HCEC 1CT (cell line): ENCODE measurements at regions not wholly inside any gene's neighbourhood (a gene's known extent, or its start where the extent isn't known, plus 50 kb on each side); places are given as distances from the start of the nearest gene placed in this dataset.

Experiments
- DNase-seq: peaks from one replicate; pipeline ENCODE4 v3.0.0-alpha.2; 2017

DNA sequence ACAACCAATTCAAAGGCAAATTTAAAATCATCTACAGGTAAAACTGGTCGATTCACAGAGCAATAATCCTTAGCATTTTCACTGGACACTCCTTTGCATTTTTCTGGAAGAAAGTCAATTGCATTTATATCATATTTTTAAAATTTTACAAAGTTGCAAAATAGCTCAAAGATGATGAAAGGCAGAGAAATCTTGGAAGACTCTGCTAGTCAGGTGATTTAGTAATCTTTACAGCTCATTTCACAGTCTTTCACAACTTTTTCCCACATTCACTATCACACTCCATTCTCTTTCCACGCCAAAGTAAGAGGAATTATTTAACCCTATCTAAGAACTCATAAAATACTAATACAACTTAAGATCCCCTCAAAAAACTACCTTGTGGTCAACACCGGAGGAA lies 1063.8 kb downstream of the EFNB2 start:
- DNase-seq = no peak

GRCh38 chr13:105466376-105466775 lies 1069.1 kb downstream of the EFNB2 start:
- no peak for DNase-seq

DNA sequence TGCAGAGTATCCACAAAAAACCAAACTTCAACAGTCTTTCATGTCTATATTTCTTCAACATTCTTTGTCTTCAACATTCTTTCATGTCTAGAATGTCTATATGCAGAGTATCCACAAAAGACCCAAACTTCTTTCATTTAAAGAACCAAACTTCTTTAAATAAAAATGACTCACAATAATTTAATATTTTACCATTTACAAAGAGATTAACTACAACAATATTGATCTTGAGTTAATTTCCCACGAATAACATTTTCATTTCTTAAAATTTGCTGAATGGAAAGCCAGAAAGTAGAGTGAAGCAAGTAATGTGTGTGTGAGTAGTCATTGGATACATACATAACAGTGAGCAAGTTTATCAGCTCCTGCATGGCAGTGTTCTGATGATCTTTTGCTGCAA lies 1069.7 kb downstream of the EFNB2 start, which contains the start of gene DAOA:
Gene DAOA, plus strand, starts transcription at position 301 of the 400 bp plus-strand sequence.
- DNase-seq = no peak

DNA sequence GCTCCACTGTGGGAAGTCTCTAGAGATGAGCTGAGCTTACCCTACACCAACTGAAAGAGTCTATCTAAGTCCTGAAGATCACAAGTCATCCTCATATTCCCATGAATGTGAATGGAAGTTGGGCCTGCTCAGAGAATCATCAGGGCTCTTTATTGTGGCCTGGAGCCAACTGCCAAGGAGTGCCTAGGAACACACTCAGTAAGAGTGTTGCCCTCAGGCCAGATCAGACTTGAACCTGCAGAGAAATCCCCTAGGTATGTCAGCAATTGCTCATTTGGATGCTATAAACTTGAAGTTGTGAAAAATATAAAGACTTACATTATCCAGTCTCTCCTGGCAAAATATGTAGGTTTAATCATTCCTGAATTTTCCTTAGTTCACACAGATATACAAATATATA lies 1070.2 kb downstream of the EFNB2 start:
- DNase-seq = no peak

GRCh38 chr13:105464249-105464648 lies 1071.2 kb downstream of the EFNB2 start:
- DNase-seq = no peak

GRCh38 chr13:105463011-105463501 lies 1072.4 kb downstream of the EFNB2 start:
- no peak for DNase-seq

DNA sequence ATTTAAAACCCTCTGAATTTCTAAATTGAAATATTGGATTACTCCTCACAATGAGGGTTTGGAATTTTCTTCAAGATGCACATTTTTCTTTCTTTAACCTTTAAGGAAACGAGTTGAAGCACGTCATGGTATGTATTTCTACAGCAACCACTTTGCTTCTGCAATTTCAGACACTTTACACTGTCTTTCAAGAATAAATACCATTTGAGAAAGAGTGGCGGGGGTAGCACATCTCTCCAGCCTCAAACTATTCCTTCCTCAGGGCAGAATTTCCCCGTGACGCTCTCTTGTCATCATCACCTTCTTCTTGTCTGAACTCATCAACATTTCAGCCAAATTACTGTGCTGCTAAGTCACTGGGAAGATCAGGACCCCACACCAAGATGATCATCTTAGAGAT lies 1073.4 kb downstream of the EFNB2 start:
- DNase-seq = no peak

DNA sequence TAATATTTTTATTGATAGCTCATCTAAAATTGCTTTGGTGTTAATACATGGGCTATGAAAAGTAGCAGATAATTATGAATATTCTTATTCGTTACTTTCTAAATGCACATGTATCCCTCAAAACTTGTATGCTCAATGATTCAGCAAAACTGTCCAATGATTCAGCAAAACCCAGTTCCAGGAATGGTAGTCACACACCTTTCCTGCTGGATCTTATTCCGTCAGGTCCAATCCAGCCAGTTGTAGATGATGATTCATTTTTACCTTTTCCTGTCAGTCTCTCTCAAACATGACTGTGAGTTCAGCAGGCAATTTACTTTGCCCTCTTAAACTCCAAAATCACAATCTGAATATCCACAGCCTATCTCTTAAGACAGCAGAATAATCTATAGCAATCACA lies 1082.6 kb downstream of the EFNB2 start:
- DNase-seq = no peak

GRCh38 chr13:105450784-105451183 lies 1084.7 kb downstream of the EFNB2 start:
- DNase-seq = no peak

DNA sequence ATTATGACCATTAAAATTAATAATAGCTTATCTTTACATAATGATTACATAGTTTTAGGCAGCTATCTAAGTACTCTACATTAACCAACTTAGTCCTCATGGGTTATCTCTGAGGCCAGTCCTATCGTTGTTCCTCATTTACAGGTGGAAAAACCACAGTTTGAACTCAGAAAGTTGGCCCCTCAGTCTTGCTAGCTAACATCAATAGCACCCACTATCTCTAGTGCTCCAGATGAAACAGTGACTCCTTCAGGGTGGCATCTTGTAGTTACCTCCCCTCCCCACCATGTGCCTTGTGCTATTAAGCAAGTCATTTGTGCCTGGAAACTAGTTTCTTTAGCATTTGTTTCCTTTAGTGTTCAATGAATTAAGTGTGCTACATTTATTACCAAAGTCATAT lies 1086.7 kb downstream of the EFNB2 start:
- no peak for DNase-seq

GRCh38 chr13:105446197-105446596 lies 1089.3 kb downstream of the EFNB2 start:
- no peak for DNase-seq

GRCh38 chr13:105445796-105446195 lies 1089.7 kb downstream of the EFNB2 start:
- DNase-seq = no peak

DNA sequence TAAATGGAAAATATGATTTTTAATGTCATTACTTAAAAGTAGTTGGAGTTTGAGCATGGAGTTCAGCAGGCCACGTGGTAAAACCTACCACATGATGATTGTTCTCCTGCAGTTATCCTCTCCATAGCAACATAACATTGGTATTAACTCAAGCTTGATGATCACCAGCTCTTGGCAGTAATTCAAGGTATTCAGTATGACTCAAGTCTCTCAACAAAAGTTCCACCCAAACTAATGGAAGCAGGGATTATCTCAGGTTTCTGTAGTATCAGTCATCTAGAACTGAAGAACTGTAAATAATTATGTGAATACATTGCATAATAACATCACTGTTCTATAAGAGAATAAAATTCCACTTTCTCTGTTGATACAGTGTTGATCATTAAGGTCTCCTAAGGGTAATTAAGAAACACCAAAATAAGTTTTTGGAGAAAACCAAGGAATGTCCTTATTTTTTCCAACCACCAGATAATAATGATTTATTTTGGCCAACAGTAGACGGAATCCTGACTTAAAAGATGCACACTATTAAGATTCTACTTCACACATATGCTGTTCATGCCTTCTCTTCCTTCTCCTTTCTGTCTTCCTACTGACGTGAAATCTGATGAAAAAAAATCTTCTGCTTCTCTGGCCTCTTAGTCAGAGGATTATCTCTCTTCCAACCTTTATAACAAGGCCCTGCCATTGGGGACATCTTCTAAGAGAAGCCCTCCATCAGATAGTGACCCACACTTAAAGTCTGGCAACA lies 1092.3 kb downstream of the EFNB2 start:
- peak; percentile 5 for DNase-seq

DNA sequence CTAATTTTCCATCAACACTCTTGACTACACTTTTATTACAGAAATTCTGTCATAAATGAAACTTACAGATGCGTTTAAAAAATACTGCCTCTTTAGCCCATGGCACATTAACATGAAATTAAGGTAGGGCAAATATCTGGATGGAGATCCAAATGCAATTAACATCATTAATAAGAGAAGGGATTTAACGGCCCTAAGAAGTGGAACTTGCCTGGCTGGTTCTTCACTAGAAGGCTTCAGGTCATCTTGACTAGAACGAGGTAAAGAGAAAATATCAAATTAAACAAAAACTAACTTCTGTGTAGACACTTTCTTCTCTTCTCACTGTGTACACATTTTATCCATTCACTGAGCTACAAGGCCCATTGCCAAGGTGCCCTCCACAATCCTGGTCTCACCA lies 1093.4 kb downstream of the EFNB2 start:
- DNase-seq = no peak

- DNase-seq = no peak
These were observed 1094.3 kb downstream of the EFNB2 start for GRCh38 chr13:105441051-105441750.

- DNase-seq = no peak
These were observed 1098.5 kb downstream of the EFNB2 start for GRCh38 chr13:105436943-105437342.

- no peak for DNase-seq
These were observed 1103.0 kb downstream of the EFNB2 start for GRCh38 chr13:105432438-105432837.

DNA sequence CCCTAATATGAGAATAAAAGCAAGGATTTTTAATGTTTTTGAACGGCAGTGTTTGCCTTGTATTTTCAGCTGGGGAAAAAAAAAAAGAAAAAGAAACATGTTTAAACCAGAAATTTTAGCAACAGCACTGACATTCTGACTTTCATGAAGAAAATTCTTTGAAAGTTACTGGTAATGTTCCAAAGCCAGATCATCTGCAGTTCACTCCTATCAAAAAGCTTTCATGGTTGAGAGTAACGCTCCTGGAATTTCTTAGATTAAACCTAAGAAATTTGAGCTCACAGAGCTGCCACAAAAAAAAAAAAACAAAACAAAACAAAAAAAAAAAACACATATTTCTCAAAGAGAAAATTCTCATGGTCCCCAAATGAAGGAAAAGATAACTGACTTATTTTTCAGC lies 1106.7 kb downstream of the EFNB2 start:
- no peak for DNase-seq

DNA sequence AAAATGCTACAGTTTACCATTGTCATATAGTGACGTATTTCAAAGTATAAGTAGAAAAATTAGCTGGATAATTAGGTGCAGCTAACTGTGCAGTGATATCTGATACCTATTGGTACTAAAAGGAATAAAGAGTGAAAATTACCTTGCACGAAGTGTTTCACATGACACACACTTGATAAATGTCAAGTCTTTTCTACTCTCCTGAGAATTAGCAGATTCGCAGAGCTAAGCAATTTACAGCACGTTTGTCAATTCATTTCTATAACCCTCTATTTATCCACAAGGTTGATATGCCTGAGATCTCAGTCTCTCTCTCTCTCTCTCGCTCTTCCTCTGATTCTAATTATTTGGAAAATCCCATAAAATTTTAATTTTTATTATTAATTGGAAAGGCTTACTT lies 1109.0 kb downstream of the EFNB2 start:
- DNase-seq = no peak

DNA sequence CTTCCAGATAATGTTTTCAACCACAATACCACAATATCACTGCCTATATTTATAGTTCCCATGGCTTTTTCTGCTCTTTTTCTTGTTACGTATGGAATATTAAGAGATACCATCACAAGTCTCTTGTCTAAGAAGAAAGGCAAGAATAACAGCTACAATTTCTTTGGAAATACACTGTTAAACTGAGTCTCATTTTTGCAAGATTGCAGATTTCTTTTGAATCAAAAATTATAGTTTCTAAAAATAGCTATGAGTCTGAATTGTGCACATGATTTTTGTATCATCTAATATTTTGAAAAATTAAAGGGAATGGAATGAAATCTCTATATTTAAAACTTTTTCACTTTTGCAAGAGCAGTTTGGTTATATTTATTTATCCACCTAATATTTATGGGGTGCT lies 1120.8 kb downstream of the EFNB2 start:
- DNase-seq = no peak

DNA sequence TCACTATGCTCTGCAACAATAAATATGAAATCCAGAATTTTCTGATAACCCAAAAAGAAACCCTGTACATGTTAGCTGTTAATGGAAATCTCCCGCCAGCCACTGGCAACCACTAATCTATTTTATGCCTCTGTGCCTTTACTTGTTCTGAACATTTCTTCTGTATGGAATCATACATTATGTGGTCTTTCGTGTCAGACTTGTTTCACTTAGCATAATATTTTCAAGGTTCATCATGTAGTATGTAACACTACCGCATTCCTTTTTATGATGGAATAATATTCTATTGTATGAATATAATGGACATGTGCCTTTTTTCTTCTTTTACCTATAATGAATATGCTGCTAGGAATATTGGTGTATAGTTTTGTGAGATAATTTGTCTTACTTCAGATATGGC lies 1123.3 kb downstream of the EFNB2 start:
- DNase-seq = no peak

- DNase-seq = no peak
These were observed 1124.9 kb downstream of the EFNB2 start for GRCh38 chr13:105410602-105411001.

- no peak for DNase-seq
These were observed 1128.9 kb downstream of the EFNB2 start for GRCh38 chr13:105406551-105406950.

DNA sequence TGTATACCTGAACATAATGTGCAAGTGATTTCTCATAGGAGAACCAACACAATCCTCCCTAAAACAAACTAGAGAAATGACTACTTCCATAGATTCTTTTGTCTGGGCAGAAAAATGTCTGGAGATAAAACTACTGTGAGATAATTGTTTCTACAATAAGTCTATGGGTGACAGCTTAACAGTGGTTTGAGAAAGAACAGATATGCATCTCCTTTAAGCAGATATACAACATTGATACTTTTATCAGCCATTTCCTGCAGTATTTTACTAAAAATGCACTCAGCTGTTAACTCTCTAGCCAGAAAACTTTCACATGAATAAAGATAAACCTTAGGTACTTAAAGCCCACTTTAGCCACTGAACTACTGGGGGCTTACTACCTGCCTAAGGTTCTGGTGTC lies 1132.4 kb downstream of the EFNB2 start:
- DNase-seq = no peak
